Hepatocyte (in vitro differentiated cells): ENCODE measurements at regions not wholly inside any gene's neighbourhood (a gene's known extent, or its start where the extent isn't known, plus 50 kb on each side); places are given as distances from the start of the nearest gene placed in this dataset.

Source experiments
- DNase-seq: peaks from one replicate; pipeline ENCODE4 v3.0.0-alpha.2; 2016; ENCODE audit warnings: low spot score
- H2AFZ ChIP-seq: fragments of 200-600 bp; sonication (generic); 2 replicates; pipeline ENCODE4 v1.6.0; 2016; ENCODE audit warnings: antibody characterized with exemption, mild to moderate bottlenecking
- H3K27ac ChIP-seq: fragments of 200-600 bp; sonication (generic); 2 replicates; pipeline ENCODE4 v1.5.1; 2016; ENCODE audit warnings: mild to moderate bottlenecking
- H3K27me3 ChIP-seq: fragments of 200-600 bp; sonication (generic); 2 replicates; pipeline ENCODE4 v1.6.1; 2016
- H3K36me3 ChIP-seq: fragments of 200-600 bp; sonication (generic); replicated peaks from 2 replicates; pipeline ENCODE4 v1.5.1; 2016; ENCODE audit warnings: low read depth; ENCODE audit not compliant: insufficient read depth
- H3K4me1 ChIP-seq: fragments of 200-600 bp; sonication (generic); 2 replicates; pipeline ENCODE4 v1.5.1; 2016; ENCODE audit warnings: mild to moderate bottlenecking, moderate library complexity; ENCODE audit not compliant: insufficient read depth
- H3K4me2 ChIP-seq: fragments of 200-600 bp; sonication (generic); 2 replicates; pipeline ENCODE4 v1.6.0; 2016
- H3K4me3 ChIP-seq: fragments of 200-600 bp; sonication (generic); 2 replicates; pipeline ENCODE4 v1.5.1; 2016; ENCODE audit warnings: mild to moderate bottlenecking
- H3K79me2 ChIP-seq: fragments of 200-600 bp; sonication (generic); 2 replicates; pipeline ENCODE4 v1.6.0; 2017; ENCODE audit warnings: mild to moderate bottlenecking
- H3K9me2 ChIP-seq: fragments of 200-600 bp; sonication (generic); replicated peaks from 2 replicates; pipeline ENCODE4 v1.6.0; 2017; ENCODE audit warnings: mild to moderate bottlenecking; ENCODE audit not compliant: insufficient read depth
- H3K9me3 ChIP-seq: fragments of 200-600 bp; sonication (generic); 2 replicates; pipeline ENCODE4 v1.5.1; 2016; ENCODE audit warnings: low read depth, mild to moderate bottlenecking
- H4K20me1 ChIP-seq: fragments of 200-600 bp; sonication (generic); 2 replicates; pipeline ENCODE4 v1.6.0; 2016; ENCODE audit warnings: mild to moderate bottlenecking; ENCODE audit not compliant: insufficient read depth, poor library complexity, severe bottlenecking
- EZH2 ChIP-seq: fragments of 200-600 bp; sonication (generic); IDR thresholded peaks from 2 replicates; pipeline ENCODE4 v1.6.1; 2016; ENCODE audit warnings: antibody characterized with exemption, mild to moderate bottlenecking, borderline replicate concordance
- EZH2phosphoT487 ChIP-seq: fragments of 200-600 bp; sonication (generic); IDR thresholded peaks from one replicate; pipeline ENCODE4 v1.6.1; 2018; ENCODE audit warnings: antibody characterized with exemption, mild to moderate bottlenecking, low read depth, moderate library complexity; ENCODE audit not compliant: unreplicated experiment, severe bottlenecking
- WGBS: methylation state at CpG from one replicate; pipeline ENCODE4 v1.1.6; 2016; ENCODE audit warnings: low lambda C conversion rate; ENCODE audit errors: missing lambda C conversion rate; 5-methylcytosine and 5-hydroxymethylcytosine counted together
- TF ChIP-seq, protein P1 (sequence below): fragments of 200-600 bp; sonication (generic); IDR thresholded peaks from 2 replicates; pipeline ENCODE4 v1.5.1; 2016; ENCODE audit warnings: antibody characterized with exemption, mild to moderate bottlenecking; ENCODE audit not compliant: poor library complexity

DNA sequence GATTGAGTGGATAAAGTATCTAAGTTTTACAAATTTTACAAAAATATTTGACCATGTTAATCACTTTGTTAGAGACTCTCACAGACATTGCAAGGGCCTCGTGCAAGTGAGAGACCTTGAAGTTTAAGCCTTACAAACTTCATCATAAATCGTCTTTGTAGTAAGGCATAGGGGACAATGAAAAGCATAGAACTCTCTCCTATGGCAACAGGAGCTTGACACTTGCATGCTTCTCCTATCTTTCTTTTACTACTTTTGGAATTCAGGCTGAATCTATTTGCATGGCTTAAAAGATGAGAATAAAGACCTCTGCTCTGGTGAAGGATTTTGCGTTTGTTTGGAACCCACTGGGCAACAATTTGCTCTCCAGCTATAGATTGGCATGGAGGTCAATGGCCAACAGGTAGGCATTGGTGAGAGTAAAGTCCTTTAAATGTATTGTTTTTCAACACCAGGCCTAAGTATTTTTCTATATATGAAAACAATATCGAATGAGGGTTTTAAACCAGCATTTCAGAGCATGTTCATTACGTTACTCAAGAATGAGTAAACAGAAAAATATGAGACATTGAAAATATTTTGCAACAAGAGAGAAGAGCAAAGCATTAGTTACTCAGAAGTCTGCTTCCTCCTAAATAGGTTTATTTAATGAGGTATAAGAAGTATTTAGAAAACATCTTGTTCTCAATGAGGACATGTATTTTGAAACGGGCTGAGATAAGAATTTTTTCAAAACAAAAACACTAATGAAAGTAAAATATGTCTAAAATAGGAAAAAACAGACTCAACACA is 192.2 kb downstream of the TGFB2 start:
- Histone ChIP-seq H3K79me2 (no peaks in the 10 kb centered on the region), H3K4me3 (no peak overlapping the region), H3K27me3 (no peaks in the 10 kb centered on the region), H3K9me3 (no peaks in the 10 kb centered on the region), H4K20me1 (no peaks in the 10 kb centered on the region), H3K4me2 (no peak overlapping the region), H2AFZ (no peak overlapping the region), H3K9me2 (no peaks in the 10 kb centered on the region), H3K4me1 (peaks cover 10% of the 10 kb centered on the region), H3K27ac (peak overlapping the region; percentile 80), H3K36me3 (no peaks in the 10 kb centered on the region)
- 78% methylated on average over 6 of the region's 6 CpGs for WGBS
- DNase-seq = no peak
- TF ChIP-seq, protein P1, sequence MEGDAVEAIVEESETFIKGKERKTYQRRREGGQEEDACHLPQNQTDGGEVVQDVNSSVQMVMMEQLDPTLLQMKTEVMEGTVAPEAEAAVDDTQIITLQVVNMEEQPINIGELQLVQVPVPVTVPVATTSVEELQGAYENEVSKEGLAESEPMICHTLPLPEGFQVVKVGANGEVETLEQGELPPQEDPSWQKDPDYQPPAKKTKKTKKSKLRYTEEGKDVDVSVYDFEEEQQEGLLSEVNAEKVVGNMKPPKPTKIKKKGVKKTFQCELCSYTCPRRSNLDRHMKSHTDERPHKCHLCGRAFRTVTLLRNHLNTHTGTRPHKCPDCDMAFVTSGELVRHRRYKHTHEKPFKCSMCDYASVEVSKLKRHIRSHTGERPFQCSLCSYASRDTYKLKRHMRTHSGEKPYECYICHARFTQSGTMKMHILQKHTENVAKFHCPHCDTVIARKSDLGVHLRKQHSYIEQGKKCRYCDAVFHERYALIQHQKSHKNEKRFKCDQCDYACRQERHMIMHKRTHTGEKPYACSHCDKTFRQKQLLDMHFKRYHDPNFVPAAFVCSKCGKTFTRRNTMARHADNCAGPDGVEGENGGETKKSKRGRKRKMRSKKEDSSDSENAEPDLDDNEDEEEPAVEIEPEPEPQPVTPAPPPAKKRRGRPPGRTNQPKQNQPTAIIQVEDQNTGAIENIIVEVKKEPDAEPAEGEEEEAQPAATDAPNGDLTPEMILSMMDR = no peak
- TF ChIP-seq EZH2 = no peak
- TF ChIP-seq EZH2phosphoT487 = no peak

DNA sequence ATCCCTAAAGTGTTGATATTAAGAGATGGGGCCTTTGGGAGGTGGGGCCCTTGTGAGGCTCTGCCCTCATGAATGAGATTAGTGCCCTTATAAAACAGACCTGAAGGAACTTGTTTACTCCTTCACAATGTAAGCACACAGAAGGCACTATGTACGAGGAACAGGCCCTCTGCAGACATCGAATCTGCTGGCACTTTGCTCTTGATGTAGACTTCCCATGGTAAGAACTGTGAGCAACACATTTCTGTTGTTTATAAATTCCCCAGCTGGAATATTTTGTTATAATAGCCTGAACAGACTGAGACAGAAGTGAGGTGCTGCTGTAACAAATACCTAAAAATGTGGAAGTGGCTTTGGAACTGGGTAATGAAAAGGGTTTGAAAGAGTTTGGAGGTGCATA is 193.2 kb downstream of the TGFB2 start:
- DNase-seq = no peak
- Histone ChIP-seq H2AFZ (no peak overlapping the region), H3K4me2 (no peak overlapping the region), H3K79me2 (no peaks in the 10 kb centered on the region), H3K4me3 (no peak overlapping the region), H3K9me3 (no peaks in the 10 kb centered on the region), H3K4me1 (peaks cover 10% of the 10 kb centered on the region), H3K27ac (peak overlapping the region; percentile 80), H3K9me2 (no peaks in the 10 kb centered on the region), H3K27me3 (no peaks in the 10 kb centered on the region), H3K36me3 (no peaks in the 10 kb centered on the region), H4K20me1 (no peaks in the 10 kb centered on the region)
- TF ChIP-seq EZH2phosphoT487 (no peak), EZH2 (no peak)
- TF ChIP-seq, protein P1 = no peak
- 67% methylated on average over 2 of the region's 2 CpGs for WGBS

DNA sequence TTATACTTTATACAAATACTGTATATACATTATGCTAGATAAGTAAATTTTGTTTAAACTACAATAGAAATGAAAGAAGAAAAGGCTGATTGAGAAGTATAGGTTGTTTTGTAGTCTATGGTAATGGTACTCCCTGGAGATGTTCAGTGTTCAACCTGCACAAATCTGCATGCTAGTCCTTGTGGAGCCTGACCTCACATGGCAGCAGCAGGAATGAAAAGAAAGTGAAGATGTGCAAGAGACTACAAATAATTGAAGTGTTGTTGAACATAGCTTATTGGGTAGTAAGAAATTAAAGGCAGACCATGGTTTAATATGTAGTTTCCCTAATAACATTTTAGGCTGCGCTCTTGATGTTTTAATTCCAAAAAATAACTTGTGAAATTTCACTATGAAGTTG is 201.2 kb downstream of the TGFB2 start:
- Histone ChIP-seq H3K36me3 (no peaks in the 10 kb centered on the region), H3K9me3 (no peaks in the 10 kb centered on the region), H3K79me2 (no peaks in the 10 kb centered on the region), H3K27ac (no peak overlapping the region), H3K4me2 (no peak overlapping the region), H3K4me1 (no peaks in the 10 kb centered on the region), H3K4me3 (no peak overlapping the region), H4K20me1 (no peaks in the 10 kb centered on the region), H3K9me2 (no peaks in the 10 kb centered on the region), H3K27me3 (no peaks in the 10 kb centered on the region), H2AFZ (no peak overlapping the region)
- WGBS = 100% methylated on average over 1 of the region's 1 CpG
- no peak for DNase-seq
- TF ChIP-seq, protein P1 = no peak
- TF ChIP-seq EZH2 (no peak), EZH2phosphoT487 (no peak)
